KMS-11 (cell line): ENCODE measurements at regions not wholly inside any gene's neighbourhood (a gene's known extent, or its start where the extent isn't known, plus 50 kb on each side); places are given as distances from the start of the nearest gene placed in this dataset.

Experiments
- H2AFZ ChIP-seq: fragments of 200-600 bp; sonication (generic); 2 replicates; pipeline ENCODE4 v1.6.1; 2016; ENCODE audit warnings: antibody characterized with exemption, mixed run types, low read depth
- H3K27ac ChIP-seq: fragments of 200-600 bp; sonication (generic); 2 replicates; pipeline ENCODE4 v1.6.1; 2016; ENCODE audit warnings: mild to moderate bottlenecking, mixed run types
- H3K27me3 ChIP-seq: fragments of 200-600 bp; sonication (generic); 2 replicates; pipeline ENCODE4 v1.6.1; 2017; ENCODE audit warnings: mild to moderate bottlenecking, low read depth, mixed run types, moderate library complexity; ENCODE audit not compliant: insufficient read depth
- H3K36me3 ChIP-seq: fragments of 200-600 bp; sonication (generic); 2 replicates; pipeline ENCODE4 v1.6.1; 2017; ENCODE audit warnings: mild to moderate bottlenecking, mixed run types; ENCODE audit not compliant: insufficient read depth
- H3K4me1 ChIP-seq: fragments of 200-600 bp; sonication (generic); 2 replicates; pipeline ENCODE4 v1.6.1; 2016; ENCODE audit warnings: mild to moderate bottlenecking, low read depth, mixed run types; ENCODE audit not compliant: poor library complexity, severe bottlenecking
- H3K4me2 ChIP-seq: fragments of 200-600 bp; sonication (generic); 2 replicates; pipeline ENCODE4 v1.7.0; 2016; ENCODE audit warnings: mild to moderate bottlenecking, mixed run types
- H3K4me3 ChIP-seq: fragments of 200-600 bp; sonication (generic); IDR thresholded peaks from 2 replicates; pipeline ENCODE4 v1.6.1; 2017; ENCODE audit warnings: low read depth, low read length, mixed read lengths; ENCODE audit not compliant: insufficient read depth
- H3K79me2 ChIP-seq: fragments of 200-600 bp; sonication (generic); 2 replicates; pipeline ENCODE4 v1.6.1; 2016; ENCODE audit warnings: low read depth, mixed run types; ENCODE audit not compliant: insufficient read depth
- H3K9ac ChIP-seq: fragments of 200-600 bp; sonication (generic); 2 replicates; pipeline ENCODE4 v1.6.1; 2016; ENCODE audit warnings: mild to moderate bottlenecking, mixed run types
- H4K20me1 ChIP-seq: fragments of 200-600 bp; sonication (generic); 2 replicates; pipeline ENCODE4 v1.6.1; 2016; ENCODE audit warnings: mild to moderate bottlenecking, mixed run types; ENCODE audit not compliant: insufficient read depth
- CTCF ChIP-seq: fragments of 200-600 bp; sonication (generic); conservative IDR thresholded peaks from 2 replicates; pipeline ENCODE4 v1.6.1; 2017; ENCODE audit warnings: low read depth, mild to moderate bottlenecking, antibody characterized with exemption, low read length, moderate library complexity, mixed read lengths

GRCh38 chr16:5863071-5863606, 765.5 kb upstream of the EEF2KMT start:
- Histone ChIP-seq H4K20me1 (no peaks in the 10 kb centered on the region), H3K9ac (no peak overlapping the region), H2AFZ (no peak overlapping the region), H3K4me1 (peaks cover 27% of the 10 kb centered on the region), H3K27me3 (no peaks in the 10 kb centered on the region), H3K79me2 (no peaks in the 10 kb centered on the region), H3K4me2 (no peak overlapping the region), H3K36me3 (no peaks in the 10 kb centered on the region), H3K27ac (no peak overlapping the region), H3K4me3 (no peak overlapping the region)
- no peak for TF ChIP-seq CTCF

- Histone ChIP-seq H3K4me1 (peaks cover 18% of the 10 kb centered on the region), H3K27ac (no peak overlapping the region), H3K4me3 (no peak overlapping the region), H3K79me2 (no peaks in the 10 kb centered on the region), H3K9ac (no peak overlapping the region), H2AFZ (no peak overlapping the region), H4K20me1 (no peaks in the 10 kb centered on the region), H3K4me2 (no peak overlapping the region), H3K36me3 (no peaks in the 10 kb centered on the region), H3K27me3 (no peaks in the 10 kb centered on the region)
- TF ChIP-seq CTCF, result no peak
Measured at GRCh38 chr16:5862103-5862840, 764.7 kb upstream of the EEF2KMT start.

GRCh38 chr16:5861241-5861640, 763.6 kb upstream of the EEF2KMT start:
- peaks cover 8% of the 10 kb centered on the region for H3K4me1 ChIP-seq
- no peak for TF ChIP-seq CTCF
- H3K79me2 ChIP-seq, result no peaks in the 10 kb centered on the region
- no peaks in the 10 kb centered on the region for H3K27me3 ChIP-seq
- H4K20me1 ChIP-seq, result no peaks in the 10 kb centered on the region
- no peak overlapping the region for H3K4me2 ChIP-seq
- H3K9ac ChIP-seq, result no peak overlapping the region
- no peak overlapping the region for H3K27ac ChIP-seq
- H3K36me3 ChIP-seq, result no peaks in the 10 kb centered on the region
- H3K4me3 ChIP-seq, result no peak overlapping the region
- H2AFZ ChIP-seq, result no peak overlapping the region

- Histone ChIP-seq H3K27me3 (no peaks in the 10 kb centered on the region), H3K9ac (no peak overlapping the region), H3K27ac (no peak overlapping the region), H2AFZ (no peak overlapping the region), H3K4me2 (no peak overlapping the region), H3K79me2 (no peaks in the 10 kb centered on the region), H3K4me1 (no peaks in the 10 kb centered on the region), H3K36me3 (no peaks in the 10 kb centered on the region), H4K20me1 (no peaks in the 10 kb centered on the region), H3K4me3 (no peak overlapping the region)
- no peak for TF ChIP-seq CTCF
Measured at GRCh38 chr16:5858180-5858579, 760.6 kb upstream of the EEF2KMT start.
